Neuronal stem cell (in vitro differentiated cells): ENCODE measurements at regions not wholly inside any gene's neighbourhood (a gene's known extent, or its start where the extent isn't known, plus 50 kb on each side); places are given as distances from the start of the nearest gene placed in this dataset. TPM values are rescaled to one million over a fixed set of nuclear protein-coding genes. Genes with fewer than 3 reads are reported as not detected.
"Not testable (repeated sequence)": the region's sequence is repeated elsewhere in the genome, so short reads cannot be mapped to it uniquely, and the experiment has no call there.

Experiments used
- DNase-seq: peaks from one replicate; pipeline ENCODE4 v3.0.0-alpha.2; 2013; ENCODE audit warnings: low spot score
- H2AFZ ChIP-seq: one replicate; pipeline ENCODE4 v1.6.1; 2013; ENCODE audit warnings: mild to moderate bottlenecking, low read length, inconsistent platforms
- H2AK5ac ChIP-seq: 2 replicates; pipeline ENCODE4 v1.6.1; 2013; ENCODE audit warnings: low read depth, mild to moderate bottlenecking, inconsistent platforms, low read length, moderate library complexity, mixed read lengths
- H2BK120ac ChIP-seq: 2 replicates; pipeline ENCODE4 v1.6.1; 2013; ENCODE audit warnings: low read depth, mild to moderate bottlenecking, inconsistent platforms, low read length, moderate library complexity, mixed read lengths
- H2BK12ac ChIP-seq: one replicate; pipeline ENCODE4 v1.6.1; 2013; ENCODE audit warnings: low read length, inconsistent platforms
- H2BK15ac ChIP-seq: 2 replicates; pipeline ENCODE4 v1.6.1; 2013; ENCODE audit warnings: mild to moderate bottlenecking, low read length, inconsistent platforms, mixed read lengths
- H2BK5ac ChIP-seq: one replicate; pipeline ENCODE4 v1.6.1; 2013; ENCODE audit warnings: inconsistent platforms, mild to moderate bottlenecking, low read length, moderate library complexity
- H3K14ac ChIP-seq: one replicate; pipeline ENCODE4 v1.6.1; 2013; ENCODE audit warnings: low read length, inconsistent platforms
- H3K18ac ChIP-seq: 2 replicates; pipeline ENCODE4 v1.6.1; 2013; ENCODE audit warnings: low read length, inconsistent platforms
- H3K23ac ChIP-seq: 2 replicates; pipeline ENCODE4 v1.6.1; 2013; ENCODE audit warnings: low read depth, mild to moderate bottlenecking, mixed read lengths, low read length, inconsistent platforms; ENCODE audit not compliant: poor library complexity
- H3K27ac ChIP-seq: replicated peaks from 3 replicates; pipeline ENCODE4 v1.5.1; 2013; ENCODE audit warnings: low read length, inconsistent platforms
- H3K27me3 ChIP-seq, 3 experiments: 2 replicates each; pipeline ENCODE4 v1.6.1; 2013; ENCODE audit warnings: low read length in 3 of 3, mild to moderate bottlenecking in 2 of 3, inconsistent platforms in 1 of 3, low read depth in 1 of 3, mixed read lengths in 1 of 3, moderate library complexity in 1 of 3; ENCODE audit not compliant: control insufficient read depth in 3 of 3, insufficient read depth in 3 of 3
- H3K36me3 ChIP-seq, 2 donors: replicated peaks in 1 of 2; 2 replicates each; pipeline ENCODE4 v1.6.1; 2013; ENCODE audit warnings: low read length in 2 of 2; ENCODE audit not compliant: control insufficient read depth in 2 of 2, insufficient read depth in 2 of 2
- H3K4ac ChIP-seq: 2 replicates; pipeline ENCODE4 v1.6.1; 2013; ENCODE audit warnings: inconsistent platforms, mild to moderate bottlenecking, low read length, moderate library complexity
- H3K4me1 ChIP-seq, 2 donors: 1 replicate in 1 of 2; 2 replicates in 1 of 2; pipeline ENCODE4 v1.6.1; 2013; ENCODE audit warnings: low read length in 2 of 2, low read depth in 1 of 2; ENCODE audit not compliant: control insufficient read depth in 2 of 2, insufficient read depth in 1 of 2
- H3K4me2 ChIP-seq: one replicate; pipeline ENCODE4 v1.6.1; 2013; ENCODE audit warnings: mild to moderate bottlenecking, low read length, inconsistent platforms; ENCODE audit not compliant: insufficient read depth, poor library complexity, severe bottlenecking
- H3K4me3 ChIP-seq, 2 donors: 2 replicates each; pipeline ENCODE4 v1.5.1; 2013; ENCODE audit warnings: low read length in 2 of 2, mild to moderate bottlenecking in 2 of 2, inconsistent platforms in 1 of 2, moderate library complexity in 1 of 2
- H3K79me1 ChIP-seq: one replicate; pipeline ENCODE4 v1.6.1; 2013; ENCODE audit warnings: low read depth, mild to moderate bottlenecking, inconsistent platforms, low read length, moderate library complexity
- H3K9ac ChIP-seq: one replicate; pipeline ENCODE4 v1.6.1; 2013; ENCODE audit warnings: mild to moderate bottlenecking, low read depth, low read length, inconsistent platforms; ENCODE audit not compliant: poor library complexity
- H3K9me3 ChIP-seq, 2 donors: replicated peaks in 1 of 2; 2 replicates each; pipeline versions ENCODE3 to v1.6.1; 2013; ENCODE audit warnings: low read length in 2 of 2, mild to moderate bottlenecking in 2 of 2, inconsistent platforms in 1 of 2, low read depth in 1 of 2, mixed read lengths in 1 of 2, moderate library complexity in 1 of 2; ENCODE audit not compliant: control insufficient read depth in 2 of 2, insufficient read depth in 1 of 2
- H4K8ac ChIP-seq: one replicate; pipeline ENCODE4 v1.6.1; 2013; ENCODE audit warnings: low read depth, mild to moderate bottlenecking, inconsistent platforms, low read length, moderate library complexity
- H4K91ac ChIP-seq: one replicate; pipeline ENCODE4 v1.6.1; 2013; ENCODE audit warnings: low read length, low read depth, mild to moderate bottlenecking, inconsistent platforms; ENCODE audit not compliant: poor library complexity
- WGBS, 2 donors: extraction: QIAGEN DNeasy Blood & Tissue Kit; methylation state at CpG; one replicate each; pipeline ENCODE4 v1.1.7; 2013; ENCODE audit warnings: missing lambda C conversion rate in 2 of 2, mixed read lengths in 1 of 2; ENCODE audit not compliant: insufficient read length in 2 of 2, insufficient replicate concordance in 1 of 2; ENCODE audit errors: extremely low coverage in 2 of 2; 5-methylcytosine and 5-hydroxymethylcytosine counted together
- small RNA-seq: library from polyadenylated mRNA; stranded (forward); fragments of <200 nt; extraction: miRNeasy Mini kit (QIAGEN cat#:217004); gene quantifications from one replicate; pipeline ENCODE3, GENCODE V24; 2013; ENCODE audit not compliant: insufficient read depth

DNA sequence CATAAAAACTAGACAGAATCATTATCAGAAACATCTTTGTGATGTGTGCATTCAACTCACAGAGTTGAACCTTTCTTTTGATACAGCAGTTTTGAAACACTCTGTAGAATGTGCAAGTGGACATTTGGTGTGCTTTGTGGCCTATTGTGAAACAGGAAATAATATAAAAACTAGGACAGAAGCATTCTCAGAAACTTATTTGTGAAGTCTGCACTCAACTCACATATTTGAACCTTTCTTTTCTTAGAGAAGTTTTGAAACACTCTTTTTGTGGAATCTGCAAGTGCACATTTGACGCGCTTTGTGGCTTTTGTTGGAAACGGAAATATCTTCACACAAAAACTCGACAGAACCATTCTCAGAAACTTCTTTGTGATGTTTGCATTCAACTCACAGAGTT is 260.0 kb downstream of the FOXD4L6 start:
- not testable (repeated sequence) for H2BK5ac ChIP-seq, H3K14ac ChIP-seq, H3K4me3 ChIP-seq, H2BK15ac ChIP-seq, H2BK120ac ChIP-seq, H4K91ac ChIP-seq, DNase-seq, H3K36me3 ChIP-seq, H3K4ac ChIP-seq, H3K27ac ChIP-seq, H2AFZ ChIP-seq, H3K9ac ChIP-seq, H4K8ac ChIP-seq, H3K9me3 ChIP-seq, H3K79me1 ChIP-seq, H3K18ac ChIP-seq, H3K4me1 ChIP-seq, H3K4me2 ChIP-seq, H2AK5ac ChIP-seq, H3K23ac ChIP-seq, H2BK12ac ChIP-seq
- WGBS, 2 donors, result no CpG with 5 or more reads among the region's 4 CpGs
- H3K27me3 ChIP-seq, result peaks cover 0 to 11% (median 0%) of the 10 kb centered on the region in 3 experiments

Small RNAs in the stretch of these regions (small RNA-seq; reads per million reads assigned to genes)
- not detected for gene AL353626.2
- not detected for gene MIR1299
